Head of caudate nucleus (tissue), 42 donors: ENCODE measurements at regions not wholly inside any gene's neighbourhood (a gene's known extent, or its start where the extent isn't known, plus 50 kb on each side); places are given as distances from the start of the nearest gene placed in this dataset.

Source experiments
- DNase-seq, 42 donors: peaks; one replicate each; pipeline versions ENCODE4 v3.0.0 to v3.0.0-alpha.2; 2020 to 2021; ENCODE audit warnings: mixed read lengths in 7 of 42
- intact Hi-C: fragments of 100-400 bp; cut with DNase I; formaldehyde crosslinking; loops from one replicate; pipeline ENCODE4 v1.15.0; 2022

DNA sequence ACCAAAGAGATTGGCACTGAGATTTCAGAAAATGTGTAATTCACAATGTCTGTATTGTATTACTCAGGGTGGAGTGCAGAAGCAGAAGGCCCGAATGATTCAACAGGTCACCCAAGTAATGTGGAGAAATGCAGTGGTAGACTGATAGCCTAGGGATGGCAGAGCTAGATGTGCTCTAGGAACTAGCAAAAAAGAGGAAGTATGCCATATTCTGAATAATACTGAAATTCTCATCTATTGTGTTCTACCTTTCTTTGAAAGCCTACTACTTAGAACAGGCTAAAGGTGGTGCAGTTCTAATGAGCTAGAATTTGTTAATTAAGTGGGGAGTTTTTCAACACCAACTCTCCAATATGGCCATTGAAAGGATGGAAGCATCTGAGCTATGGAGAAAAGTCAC, 1449.8 kb upstream of the MIR17HG start:
- intact Hi-C loops = no loop called here
- DNase-seq = no peak

DNA sequence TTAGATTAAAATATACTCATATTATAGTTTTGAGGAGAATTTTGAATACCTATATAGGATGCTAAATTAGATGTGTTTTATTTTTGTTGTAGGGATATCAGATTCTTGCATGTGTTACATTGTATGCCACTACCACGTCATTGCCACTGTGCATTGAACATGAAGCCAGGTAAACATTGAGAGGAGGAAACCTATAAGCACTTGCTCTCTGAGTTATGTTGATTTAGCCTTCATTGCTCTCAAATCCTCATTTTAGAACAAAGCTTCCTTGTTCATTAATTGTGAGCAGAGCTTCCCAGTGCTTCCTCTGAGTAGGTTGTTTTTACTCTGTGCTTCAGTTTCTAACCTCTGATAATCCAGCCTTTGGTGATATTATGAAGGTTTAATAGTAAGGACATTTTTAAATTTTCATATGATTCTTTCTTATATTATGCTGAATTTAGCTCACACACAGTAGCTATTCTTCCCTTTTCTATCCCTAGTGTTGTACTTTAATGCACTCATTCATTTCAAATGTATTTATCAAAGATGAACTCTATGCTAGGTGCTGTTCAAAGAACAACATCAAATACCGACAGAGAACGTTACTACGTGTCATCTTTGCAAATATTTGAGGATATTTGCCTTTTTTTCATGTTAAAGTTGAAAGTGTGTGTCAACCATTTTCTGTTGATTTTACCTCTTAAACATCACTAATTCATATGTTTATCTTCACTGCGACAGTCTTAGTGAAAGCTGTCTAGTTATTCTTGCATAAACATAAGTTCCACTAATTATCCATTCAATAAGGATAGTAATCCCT, 1448.0 kb upstream of the MIR17HG start:
- no peak for DNase-seq
- intact Hi-C loops = no loop called here

DNA sequence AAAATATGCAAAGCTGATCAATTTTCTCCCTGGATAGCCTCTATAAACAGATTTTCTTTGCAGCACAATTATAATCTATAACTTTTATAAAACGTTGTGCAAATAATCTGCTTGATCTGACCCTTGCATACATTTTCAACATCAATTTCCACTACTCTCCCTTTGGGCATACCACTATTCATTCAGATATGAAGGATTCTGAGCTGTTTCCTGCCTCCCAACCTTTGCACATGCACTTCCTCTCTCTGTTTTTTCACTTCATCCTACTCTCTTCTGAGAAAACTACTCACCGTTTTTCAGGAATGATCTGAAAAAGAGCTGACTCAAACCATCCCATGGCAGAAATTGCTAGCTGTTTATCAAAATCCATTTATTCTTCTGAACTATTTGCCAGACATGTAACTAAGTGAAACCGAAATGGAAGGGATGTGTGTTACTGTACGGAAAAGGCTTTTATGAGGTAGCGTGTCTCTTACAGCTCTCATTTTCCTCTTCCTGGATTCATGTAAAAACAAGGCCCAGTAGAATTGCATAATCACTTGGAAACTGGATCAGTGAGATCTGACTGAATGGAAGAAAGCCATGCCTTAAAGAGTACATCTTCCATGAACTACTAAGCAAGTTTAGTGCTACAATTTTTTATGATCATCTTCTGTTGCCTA, 1447.3 kb upstream of the MIR17HG start:
- DNase-seq = no peak
- intact Hi-C loops = no loop called here

DNA sequence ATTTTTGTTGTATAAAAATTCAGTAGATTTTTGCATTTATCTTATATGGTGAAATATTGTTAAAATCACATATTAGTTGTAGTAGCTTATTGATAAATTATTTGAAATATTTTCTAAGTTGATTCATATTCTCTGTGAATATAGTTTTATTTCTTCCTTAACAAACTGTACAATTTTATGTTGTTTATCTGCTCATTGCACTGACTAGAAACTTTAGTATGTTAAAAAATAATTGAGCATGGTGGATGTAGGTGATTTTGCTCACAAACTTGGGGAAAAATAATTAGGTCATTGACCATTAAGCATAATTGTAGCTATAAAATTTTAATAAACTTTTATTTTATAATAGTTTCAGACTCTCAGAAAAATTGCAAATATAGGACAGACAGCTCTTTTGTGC, 1445.3 kb upstream of the MIR17HG start:
- DNase-seq = no peak

DNA sequence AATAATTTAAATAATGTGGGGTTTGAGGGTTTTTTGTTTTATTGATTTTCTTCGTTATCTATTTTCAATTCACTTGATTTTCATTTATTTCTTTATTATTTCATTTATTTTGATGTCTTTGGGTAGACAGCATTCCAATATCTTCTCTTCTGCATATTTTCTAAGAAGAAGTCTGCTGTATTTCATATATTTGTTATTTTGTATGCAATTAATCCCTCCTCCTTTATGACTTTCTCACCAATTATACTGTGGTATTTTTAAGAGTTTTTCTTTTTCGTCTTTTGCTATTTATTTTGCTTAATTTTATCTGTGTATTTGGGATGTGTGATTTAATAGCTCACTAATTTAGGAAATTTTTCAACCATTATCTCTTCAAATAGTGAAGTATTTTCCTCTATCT, 1444.4 kb upstream of the MIR17HG start:
- DNase-seq = no peak
- intact Hi-C loops = no loop called here

More for the DNA sequence above, 1445.3 kb upstream of the MIR17HG start:
- intact Hi-C loops = no loop called here

DNA sequence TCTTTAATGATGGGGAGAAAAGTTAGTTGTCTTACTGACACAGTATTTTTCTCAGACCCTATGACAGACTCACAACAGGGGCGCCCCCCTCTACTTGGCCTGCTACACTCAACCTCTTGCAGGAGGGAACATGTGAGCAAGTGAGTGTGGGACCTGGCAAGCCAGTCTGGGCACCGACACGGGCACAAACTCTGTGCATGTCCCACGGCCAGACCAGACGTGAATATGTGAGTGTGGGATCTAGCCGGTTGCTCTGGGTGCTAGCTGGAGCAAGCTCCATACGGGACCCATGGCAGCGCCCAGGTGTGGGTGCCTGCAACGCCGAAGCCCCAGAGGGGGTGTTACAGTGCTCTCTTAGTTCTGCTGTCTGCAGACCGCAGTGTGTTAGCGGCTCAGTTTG, 1437.3 kb upstream of the MIR17HG start:
- intact Hi-C loops = no loop called here

DNA sequence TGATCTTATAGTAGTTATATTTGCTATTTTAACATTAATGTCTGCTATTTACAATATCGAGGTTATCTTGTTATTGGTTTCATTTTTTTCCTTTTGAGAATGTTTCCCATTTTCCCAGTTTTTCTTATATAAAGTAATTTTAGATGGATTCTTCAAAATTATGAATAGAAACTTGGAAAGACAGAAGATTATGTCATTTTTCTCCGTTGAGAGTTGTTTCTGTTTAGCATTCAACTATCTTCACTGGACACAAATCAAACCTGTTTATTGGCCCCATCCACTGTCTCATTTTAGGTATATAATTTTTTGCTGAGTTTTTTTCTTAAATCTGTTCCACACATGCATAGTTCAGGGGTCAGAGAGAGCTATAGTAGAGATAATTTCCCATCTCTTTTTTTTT, 1430.9 kb upstream of the MIR17HG start:
- intact Hi-C loops = no loop called here
- DNase-seq = no peak

More for the DNA sequence above, 1437.3 kb upstream of the MIR17HG start:
- DNase-seq = peak in 1 of 42 donors; percentile 3

DNA sequence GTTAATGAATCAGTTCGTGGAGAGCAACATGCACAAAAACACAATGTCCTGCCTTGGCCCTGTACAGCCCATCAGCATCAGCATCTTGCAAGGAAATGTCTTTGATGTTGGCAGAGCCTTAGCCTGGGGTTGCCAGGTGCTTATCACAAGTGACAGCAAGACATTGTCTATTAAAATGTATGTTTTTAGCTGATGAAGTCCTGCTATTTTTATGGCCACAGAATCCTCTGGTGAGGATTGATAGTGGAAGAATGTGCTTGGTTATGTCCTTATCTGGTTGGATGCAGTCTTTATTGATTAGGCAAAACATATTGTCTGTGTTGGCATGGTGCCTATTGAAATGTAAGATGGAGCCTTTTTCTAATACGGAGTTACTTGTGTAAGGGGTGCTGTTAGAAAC, 1427.0 kb upstream of the MIR17HG start:
- no peak for DNase-seq
- intact Hi-C loops = no loop called here

DNA sequence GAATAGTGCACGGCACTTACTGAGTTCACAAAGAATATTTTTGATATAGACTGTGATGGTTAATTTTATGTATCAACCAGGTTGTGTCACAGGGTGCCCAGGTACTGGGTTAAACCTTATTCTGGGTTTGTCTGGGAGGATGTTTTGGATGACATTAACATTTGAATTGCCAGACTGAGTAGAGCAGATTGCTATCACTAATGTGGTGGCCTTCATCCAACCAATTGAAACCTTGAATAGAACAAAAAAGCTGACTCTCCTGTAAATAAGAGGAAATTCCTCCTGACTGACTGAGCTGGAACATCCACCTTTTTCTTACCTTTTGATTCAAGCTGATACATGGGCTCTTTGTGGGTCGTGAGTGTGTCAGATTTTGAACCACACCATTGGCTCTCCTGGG, 1424.4 kb upstream of the MIR17HG start:
- intact Hi-C loops = no loop called here

DNA sequence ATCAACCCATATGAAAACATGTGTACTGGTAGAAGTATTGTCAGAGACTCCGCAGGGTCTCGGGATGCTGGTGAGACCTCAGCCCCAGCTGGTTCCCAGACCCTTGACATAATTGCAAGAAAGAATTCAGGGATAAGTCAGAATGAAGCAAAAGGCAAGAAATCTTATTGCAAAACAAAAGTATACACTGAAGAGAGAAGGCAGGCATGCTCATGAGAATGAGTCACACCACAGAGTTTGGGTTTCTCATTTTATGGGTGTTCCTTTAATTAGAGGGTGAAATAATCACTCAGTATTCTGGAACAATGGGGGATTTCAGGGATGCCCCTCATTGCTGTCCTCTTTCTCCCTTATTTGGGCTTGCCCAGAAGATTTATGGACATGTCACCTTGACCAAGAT, 1423.8 kb upstream of the MIR17HG start:
- DNase-seq = no peak
- intact Hi-C loops = no loop called here

More for the DNA sequence above, 1424.4 kb upstream of the MIR17HG start:
- DNase-seq = no peak

DNA sequence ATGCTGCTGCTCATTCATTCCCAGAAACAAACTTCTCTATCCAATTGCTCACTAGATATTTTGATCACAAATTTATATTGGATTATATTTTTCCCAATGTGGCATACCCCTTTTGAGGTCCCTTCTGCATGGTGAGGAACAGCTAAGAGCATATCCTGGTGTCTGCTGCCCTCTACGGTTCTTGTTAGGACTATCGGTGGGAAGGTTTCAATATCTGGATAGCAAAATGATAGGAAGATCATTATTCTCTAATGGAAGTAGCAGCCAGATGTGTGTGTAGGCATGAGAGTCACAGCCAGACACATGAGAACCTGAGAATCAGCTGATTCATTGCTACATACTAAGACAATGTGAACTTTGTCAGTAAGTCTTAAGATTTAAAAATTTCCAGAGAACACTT, 1422.4 kb upstream of the MIR17HG start:
- DNase-seq = peak in 12 of 42 donors; percentile 5 to 48 (median 16)
- intact Hi-C loops = no loop called here

DNA sequence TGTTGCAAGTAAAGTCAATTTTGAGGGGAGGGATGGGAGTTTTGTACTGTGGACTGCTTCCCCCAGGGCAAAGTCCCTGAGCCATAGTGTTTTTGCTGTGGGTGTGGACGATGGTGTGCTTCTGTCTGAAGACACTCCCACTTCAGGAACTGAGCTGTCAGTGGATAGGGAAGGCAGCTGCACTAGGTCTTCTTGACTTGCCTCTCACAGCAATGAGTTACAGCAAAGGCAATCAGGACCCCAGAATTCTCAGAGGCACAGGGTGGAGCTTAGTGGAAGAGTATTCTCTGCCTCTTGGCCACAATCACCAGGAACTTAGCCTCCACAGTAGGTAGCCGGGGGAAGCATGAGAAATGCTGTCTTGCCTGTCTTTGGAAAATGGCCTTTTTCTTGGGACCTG, 1416.6 kb upstream of the MIR17HG start:
- DNase-seq = no peak
- intact Hi-C loops = no loop called here

DNA sequence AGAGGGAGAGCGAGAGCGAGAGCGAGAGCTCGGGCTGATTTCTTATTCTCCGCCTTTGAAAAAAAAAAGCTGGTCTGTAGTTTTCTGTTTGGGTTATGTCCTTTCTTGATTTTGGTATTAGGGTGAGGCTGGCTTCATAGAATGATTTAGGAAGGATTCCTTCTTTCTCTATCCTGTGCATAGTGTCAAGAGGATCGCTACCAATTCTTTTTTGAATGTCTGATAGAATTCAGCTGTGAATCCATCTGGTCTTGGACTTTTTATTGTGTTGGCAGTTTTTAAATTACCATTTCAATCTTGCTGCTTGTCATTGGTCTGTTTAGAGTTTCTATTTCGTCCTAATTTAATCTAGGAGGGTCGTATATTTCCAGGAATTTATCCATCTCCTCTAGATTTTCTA, 1414.6 kb upstream of the MIR17HG start:
- DNase-seq = no peak
- intact Hi-C loops = no loop called here

DNA sequence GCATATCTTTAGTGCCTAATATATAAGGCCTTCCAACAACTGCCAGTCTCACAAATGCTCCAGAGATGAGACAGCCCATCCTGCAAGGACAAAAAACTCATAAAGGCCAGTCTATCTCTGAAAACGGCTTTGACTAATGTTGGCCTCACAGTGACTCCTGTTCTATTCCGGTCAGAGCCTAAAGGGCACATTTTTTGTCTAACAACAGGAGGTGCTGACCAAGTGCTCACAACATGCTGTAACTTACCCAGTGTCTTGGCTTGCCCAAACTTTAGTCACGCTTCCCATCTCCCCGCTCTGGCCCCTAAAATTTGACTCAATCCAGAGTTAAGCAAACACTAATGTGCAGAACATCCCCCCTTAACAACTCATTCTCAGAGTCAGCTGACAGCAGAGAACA, 1411.2 kb upstream of the MIR17HG start:
- DNase-seq = no peak
- intact Hi-C loops = no loop called here

DNA sequence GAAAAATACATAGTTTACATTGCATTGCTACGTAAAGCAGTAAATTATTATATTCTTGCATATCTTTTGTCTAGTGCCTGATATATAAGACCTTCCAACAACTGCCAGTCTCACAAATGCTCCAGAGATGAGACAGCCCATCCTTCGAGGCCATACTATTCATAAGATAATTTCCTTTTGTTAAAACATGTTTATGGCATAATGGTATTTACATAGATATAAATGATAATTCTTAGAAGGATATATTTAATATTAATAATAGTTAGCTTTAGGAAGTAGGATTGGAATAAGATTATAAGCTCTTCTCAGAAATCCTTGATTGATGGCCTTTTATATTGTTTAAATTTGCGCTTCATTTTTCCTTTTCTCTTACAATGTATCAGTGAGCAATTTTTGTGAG, 1410.1 kb upstream of the MIR17HG start:
- intact Hi-C loops = no loop called here
- no peak for DNase-seq

DNA sequence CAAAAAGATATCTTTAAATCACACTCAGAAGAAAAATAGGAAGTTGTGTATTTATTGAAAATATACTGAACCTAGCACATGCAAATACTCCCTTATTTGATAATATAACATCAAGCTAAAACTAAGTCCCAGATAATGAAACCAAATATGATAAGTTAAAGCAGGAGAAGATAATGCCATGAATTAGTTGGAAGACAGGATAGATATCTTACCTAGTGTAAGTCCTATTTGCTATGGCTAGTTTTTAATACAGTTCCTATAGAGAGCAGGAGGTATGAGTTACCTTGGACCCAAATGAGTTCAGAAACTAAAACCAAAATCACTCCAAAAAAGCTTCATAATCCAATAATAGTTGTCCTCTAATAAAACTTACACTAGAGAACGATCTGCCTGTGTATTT, 1407.1 kb upstream of the MIR17HG start:
- intact Hi-C loops = no loop called here
- no peak for DNase-seq

DNA sequence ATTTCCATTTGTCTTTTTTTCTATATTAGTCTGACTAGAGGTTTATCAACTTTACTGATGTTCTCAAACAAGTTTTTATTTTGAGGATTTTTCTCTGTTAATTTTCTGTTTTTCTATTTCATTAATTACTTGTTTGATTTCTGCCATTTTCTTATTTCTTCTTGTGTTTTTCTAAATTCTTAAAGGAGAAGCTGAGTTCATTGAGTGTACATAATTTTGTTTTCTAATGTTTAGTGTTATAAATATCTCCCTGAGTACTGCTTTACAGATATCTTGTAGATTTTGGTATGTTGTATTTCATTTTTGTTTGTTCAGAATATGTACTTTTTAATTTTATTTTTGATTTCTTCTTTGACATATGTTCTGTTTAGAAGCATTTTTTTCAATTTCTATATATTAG, 1404.3 kb upstream of the MIR17HG start:
- DNase-seq = no peak

DNA sequence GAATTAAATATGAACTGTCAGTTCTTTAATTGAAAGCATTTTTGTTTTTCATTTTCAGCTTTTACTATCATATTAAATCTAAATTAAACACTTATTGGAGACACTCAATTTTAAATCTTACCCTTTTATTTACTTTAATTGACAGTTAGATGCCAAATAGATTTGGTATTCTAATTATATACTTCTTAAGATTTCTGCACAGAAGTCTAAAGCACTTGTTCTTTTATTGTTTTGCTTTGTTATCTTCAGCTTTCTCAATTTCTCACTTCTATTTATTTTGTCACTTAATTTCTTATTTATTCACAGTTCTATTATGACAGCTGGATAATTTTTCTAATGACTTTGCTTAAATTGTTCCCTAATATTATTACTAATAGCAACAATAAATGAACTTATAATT, 1397.3 kb upstream of the MIR17HG start:
- intact Hi-C loops = no loop called here
- DNase-seq = no peak

More for the DNA sequence above, 1404.3 kb upstream of the MIR17HG start:
- intact Hi-C loops = no loop called here

DNA sequence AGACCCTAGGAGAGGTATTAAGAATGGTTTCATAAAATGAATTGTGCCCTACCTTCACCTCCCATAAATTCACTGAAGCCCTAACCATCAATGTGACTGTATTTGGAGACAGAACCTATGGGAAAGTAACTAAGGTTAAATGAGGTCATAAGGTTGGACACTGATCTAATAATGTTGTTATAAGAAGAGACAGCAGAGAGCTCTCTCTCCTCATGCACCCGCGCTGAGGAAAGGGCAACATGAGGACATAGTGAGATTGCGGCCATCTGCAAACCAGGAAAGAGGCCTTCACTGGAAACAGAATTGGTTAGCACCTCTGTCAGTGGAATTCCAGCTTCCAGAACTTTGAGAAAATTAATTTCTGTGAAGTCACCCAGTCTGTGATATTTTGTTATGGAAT, 1396.1 kb upstream of the MIR17HG start:
- no peak for DNase-seq
- intact Hi-C loops = no loop called here

DNA sequence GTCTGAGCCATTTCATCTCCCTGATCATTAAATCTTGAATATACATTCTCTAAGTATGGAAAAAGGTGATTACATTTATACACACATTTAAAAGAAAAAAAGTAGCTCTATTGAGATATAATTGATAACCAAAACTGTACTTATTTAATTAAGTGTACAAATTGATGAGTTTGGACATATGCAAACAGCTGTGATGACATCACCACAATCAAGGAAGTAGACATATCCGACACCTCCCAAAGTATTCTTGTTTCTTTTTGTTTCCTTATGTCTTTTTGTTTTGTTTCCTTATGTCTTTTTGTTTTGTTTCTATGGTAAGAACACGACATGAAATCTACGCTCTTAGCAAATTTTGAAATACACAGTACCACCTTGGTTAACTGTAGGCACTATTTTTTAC, 1393.9 kb upstream of the MIR17HG start:
- DNase-seq = no peak
- intact Hi-C loops = no loop called here

DNA sequence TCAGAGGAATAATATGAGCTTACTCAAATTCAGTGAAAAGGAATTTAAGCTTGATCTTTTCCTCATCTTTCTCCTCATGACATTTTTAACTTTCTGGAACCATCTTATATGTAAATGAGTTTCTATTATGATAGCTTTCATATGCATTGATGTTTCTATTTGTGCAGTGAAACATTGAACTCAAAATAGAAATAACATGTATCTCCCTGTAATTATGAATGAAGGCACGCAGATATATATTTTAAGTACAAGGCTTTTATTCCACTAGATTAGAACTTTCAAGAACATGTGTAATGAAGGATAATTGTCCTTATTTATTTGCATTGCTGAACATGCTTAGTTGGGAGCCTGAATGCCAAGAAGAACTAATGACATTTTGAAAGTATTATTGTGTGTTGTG, 1391.7 kb upstream of the MIR17HG start:
- no peak for DNase-seq
- intact Hi-C loops = no loop called here
